Femur (tissue), 1 donor: ENCODE measurements at regions not wholly inside any gene's neighbourhood (a gene's known extent, or its start where the extent isn't known, plus 50 kb on each side); places are given as distances from the start of the nearest gene placed in this dataset.
"Not testable (repeated sequence)": the region's sequence is repeated elsewhere in the genome, so short reads cannot be mapped to it uniquely, and the experiment has no call there.

Experiments
- DNase-seq: peaks from one replicate; pipeline ENCODE4 v3.0.0-alpha.2; 2017

DNA sequence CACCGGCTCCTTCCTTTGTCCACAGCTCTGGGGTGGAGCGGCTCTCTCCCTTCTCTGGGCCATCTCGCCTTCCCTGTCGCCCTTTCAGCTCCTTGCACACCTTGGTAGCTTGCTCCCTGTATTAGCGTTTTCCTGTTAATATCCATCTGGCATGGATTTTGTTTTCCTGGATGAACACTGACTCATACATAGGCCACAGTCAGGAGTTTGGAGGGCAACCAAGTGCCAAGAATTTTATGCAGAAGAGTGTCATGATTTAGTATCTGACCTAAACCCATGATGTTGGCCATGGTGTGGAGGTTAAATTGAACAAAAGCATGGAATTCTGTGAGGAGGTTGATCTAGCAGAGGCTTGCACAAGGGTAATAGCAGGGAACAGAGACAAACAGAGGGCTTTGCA is 180.9 kb downstream of the AIPL1 start:
- DNase-seq: no peak

DNA sequence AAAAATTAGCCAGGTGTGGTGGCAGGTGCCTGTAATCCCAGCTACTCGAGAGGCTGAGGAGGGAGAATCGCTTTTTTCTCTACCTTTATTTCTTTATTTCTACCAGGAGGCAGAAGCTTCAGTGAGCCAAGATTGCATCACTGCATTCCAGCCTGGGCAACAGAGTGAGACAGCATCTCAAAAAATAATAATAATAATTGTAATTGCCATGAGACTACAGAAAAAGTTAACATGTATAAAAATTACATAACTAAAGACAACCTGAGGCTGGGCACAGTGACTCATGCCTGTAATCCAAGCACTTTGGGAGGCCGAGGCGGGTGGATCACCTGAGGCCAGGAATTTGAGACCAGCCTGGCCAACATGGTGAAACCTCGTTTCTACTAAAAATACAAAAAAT is 181.5 kb downstream of the WSCD1 start:
- DNase-seq: not testable (repeated sequence)

DNA sequence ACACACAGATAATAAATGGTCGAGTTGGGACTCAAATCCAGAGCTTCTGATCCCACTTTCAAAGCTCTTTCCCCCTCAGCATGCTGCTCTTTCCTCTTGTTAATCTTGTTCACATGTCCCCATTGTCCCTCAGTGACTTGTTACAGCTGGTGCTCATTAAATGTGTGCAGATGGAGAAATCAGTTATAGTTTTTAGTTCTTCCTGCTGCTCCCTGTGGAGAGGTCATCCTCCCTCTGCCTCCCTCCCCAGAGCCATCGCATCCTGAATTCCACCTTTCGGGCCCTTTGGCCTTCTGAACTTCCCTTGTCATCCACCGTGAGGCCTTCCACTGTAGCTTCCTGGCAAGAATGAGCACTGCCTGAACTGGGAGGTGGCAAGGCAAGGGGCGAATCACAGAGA is 179.6 kb downstream of the WSCD1 start:
- DNase-seq: no peak

DNA sequence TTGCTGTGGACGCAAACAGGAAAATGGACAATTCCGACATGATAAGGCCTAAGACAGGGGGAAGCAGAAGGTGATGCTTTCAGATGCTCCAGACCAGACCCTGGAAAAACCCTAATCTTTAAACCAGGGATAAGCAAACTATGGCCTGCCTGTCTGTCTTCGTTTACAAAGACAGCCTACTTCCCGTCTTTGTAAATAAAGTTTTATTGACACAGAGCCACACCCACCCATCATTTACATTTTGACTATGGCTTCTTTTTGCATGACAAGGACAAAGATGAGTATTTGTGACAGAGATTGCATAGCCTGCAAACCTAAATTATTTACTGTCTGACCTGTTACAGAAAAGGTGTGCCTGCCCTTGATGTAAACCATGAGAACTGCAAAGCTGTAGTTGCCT is 177.9 kb downstream of the WSCD1 start:
- no peak for DNase-seq

DNA sequence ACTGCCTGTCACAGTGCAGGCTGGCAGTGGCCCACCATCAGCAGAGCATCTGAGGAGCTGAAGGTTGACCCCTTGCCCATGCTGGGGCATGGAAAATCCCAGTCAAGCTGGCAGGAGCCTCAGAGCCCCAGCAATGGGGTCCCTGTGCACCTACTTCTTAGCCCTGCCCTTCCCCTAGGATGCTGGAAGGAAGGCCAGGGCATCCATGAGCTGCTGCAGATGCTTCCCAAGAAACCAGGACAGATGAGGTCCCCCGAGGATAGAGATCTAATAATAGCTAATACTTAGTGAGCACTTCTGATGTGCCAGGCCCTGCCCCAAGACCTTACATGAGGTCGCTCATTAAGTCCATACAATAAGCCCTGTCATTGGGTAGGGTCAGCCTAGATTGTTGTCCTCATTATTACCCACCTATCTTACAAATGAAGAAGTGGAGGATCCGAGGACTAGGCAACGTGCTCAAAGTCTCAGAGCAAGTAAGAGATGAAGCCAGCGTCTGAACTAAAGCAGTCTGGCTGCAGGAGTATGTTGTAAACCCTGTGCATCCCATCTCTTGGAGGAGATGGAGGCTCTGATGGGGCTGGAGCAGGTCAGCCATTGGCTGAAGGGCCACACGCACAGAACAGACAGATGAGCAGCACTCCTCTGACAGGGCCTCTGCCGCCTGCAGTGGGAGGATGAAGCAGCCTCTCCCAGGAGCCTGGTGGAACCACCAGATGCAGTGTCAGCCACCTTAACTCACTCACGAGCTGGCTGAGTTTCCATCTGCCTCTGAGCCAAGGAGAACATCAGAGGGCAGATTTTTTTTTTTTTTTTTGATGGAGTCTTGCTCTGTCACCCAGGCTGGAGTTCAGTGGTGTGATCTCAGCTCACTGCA is 175.4 kb downstream of the WSCD1 start:
- DNase-seq: no peak

DNA sequence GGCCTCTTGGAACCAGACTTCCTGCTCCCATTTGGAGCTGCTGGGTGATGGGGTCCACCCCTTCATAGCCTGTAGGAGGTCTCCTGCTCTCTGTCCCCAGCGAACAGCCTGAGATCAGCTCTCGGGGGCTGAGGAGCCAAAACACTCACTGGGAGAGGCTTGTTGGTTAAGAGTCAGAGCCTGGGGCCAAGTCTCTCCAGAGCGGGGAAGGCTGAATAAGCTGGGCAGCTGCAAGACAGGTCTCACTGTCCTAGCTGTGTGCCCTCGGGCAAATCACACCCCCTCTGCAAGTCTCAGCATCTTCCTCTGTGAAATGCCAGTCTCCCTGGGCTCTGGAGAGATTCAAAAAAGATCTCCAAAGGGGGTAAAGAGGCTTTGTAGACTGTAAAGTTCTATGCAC is 174.6 kb downstream of the WSCD1 start:
- no peak for DNase-seq

DNA sequence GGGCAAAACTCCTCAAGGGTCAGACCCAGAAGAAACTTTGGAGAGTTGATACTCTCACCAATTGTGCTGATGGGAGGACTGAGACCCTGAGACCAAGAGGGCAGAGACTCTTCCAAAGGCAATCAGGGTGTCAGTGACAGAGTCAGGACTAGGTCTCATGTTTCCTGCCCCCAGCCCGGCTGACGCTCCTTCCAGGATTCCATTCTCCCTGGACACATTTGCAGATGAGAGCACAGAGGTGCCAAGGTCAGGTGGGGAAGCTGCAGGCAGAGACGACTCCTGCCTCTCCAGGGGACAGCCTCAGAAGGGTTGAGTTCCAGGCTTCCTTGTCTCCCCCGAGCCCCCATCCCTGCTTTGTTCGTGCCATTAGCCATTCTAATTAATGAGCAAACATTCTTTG is 174.1 kb downstream of the WSCD1 start:
- no peak for DNase-seq

DNA sequence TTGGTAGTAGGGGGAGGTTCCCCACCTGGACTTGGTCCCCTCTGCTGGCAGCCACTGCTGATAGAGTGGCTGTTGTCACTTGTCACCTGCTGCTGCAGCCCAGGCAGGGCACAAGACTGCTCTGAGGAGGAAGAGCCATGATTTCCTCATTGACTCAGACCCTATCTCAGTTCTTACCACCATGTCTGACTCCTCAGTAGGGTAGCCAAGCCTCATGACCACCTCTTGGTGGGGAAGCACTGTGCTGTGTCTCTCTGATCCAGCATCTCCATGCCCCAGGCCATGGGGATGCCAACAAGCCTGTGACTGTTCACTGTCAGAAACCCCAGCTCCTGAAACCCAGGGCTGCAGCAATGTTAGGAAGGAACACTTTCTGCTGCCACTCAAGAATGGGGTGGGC is 173.0 kb downstream of the WSCD1 start:
- DNase-seq: no peak

DNA sequence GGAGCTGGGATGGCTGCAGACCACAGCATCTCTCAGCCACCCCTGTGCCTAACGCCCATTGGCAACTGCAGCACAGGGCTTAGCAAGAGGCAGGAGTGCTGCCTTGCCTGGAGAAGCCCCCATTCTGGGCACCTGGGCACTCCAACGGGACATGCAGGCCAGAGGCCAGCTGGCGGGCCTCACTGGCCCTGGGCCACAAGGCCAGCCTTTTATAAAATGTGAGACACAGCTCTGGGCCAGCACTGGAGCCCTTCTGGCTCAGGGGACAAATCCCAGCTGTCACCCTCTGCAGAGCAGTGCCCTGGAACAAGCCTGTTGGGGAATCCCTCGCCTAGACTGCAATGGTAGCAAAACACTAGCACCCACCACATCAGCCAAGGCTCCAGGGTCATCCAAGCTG is 171.8 kb downstream of the WSCD1 start:
- no peak for DNase-seq

DNA sequence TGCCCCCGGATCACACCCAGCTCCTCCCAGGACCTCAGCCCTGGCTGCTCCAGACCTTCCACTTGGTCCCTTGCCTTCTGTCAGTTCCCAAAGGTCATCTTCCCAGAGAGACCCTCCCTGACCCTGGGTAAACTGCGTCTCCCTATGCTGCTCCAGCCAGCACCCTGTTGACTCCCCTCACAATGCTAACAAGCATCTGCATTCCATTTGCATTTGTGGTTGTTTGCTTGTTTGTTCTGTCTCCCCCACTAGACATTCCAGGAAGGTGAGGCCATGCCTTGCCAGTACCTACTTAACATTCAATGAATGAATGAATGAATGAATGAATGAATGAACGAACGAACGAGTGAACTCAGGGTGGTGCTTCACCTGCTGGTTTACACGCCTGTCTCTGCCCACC is 171.2 kb downstream of the WSCD1 start:
- no peak for DNase-seq

DNA sequence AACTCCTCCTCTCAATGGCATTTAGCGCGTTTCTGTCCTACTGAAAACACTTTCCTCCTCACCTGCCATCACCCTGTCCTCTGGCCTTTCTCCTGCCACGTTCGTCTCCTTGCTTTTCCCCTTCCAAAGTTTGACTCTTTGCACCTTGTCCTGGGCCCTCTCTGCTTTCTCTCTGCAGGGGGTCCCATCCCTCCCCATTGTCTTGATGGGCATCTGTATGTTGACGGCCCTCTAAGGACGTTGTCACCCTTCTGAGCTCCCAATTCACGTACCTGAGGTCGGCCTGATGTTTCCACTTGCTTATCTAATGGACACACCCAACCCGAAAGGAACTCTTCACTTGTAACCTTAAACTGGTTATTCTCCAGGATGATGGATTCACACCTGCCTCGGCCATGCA is 170.4 kb downstream of the WSCD1 start:
- no peak for DNase-seq

DNA sequence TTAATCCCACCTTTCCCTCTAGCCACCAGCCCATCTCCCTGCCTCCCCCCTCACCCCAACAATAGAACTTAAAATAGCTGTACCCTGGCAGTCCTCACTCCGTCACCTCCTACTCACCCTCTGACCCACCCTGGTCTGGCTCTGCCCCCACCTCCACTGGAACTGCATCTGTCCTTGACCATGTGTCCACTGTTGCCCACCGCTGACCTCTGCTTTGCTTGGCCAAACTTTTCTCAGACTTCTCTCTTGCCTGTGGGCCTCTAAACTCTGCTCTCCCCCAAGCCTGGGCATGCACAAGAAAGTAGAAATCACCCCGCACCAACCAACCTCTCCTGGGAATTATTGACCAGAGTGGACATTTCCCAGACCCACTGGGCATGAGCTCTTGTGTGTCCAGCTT is 169.8 kb downstream of the WSCD1 start:
- no peak for DNase-seq

DNA sequence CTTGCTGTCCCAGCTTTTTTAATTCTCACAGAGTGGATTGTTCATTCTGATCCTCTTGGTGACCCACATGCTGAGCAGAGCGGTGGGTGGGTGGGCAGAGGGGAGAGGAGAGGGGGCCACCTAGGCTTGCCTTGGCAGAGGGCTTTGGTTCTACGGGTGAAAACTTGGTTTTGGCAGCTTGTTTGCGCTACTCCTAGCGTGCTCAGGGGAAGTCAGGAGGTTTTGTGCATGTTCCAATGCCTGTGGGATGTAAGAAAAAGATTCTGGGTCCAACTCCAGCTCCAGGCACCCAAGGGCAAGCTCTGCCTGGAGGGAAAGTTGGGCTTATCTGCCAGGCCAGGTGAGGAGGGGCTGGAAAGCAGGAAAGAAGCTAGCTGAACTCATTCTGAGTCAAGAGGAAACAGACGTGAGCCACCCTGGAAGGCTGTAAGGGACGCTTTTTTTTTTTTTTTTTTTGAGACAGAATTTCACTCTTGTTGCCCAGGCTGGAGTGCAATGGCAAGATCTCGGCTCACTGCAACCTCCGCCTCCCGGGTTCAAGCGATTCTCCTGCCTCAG is 169.1 kb downstream of the WSCD1 start:
- no peak for DNase-seq

DNA sequence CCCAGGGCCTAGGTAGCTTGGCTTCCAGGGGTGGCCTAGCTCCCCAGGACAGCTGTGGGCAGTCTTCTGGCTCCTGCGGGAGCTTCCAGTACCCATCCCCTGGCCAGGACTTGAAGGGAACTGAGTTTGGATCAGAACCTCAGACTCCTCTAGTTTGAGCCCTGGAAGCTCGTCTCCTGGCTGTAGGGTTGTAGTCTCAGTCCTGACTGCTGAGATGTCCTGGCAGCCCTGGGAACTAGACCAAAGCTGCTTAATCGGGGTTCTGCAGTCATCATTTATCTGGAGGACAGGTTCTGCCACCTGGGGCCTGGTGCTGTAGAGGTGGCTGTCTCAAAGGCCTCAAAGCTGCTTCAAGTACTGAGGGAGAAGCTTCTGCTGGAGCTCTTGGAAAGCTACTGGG is 163.7 kb downstream of the WSCD1 start:
- no peak for DNase-seq

DNA sequence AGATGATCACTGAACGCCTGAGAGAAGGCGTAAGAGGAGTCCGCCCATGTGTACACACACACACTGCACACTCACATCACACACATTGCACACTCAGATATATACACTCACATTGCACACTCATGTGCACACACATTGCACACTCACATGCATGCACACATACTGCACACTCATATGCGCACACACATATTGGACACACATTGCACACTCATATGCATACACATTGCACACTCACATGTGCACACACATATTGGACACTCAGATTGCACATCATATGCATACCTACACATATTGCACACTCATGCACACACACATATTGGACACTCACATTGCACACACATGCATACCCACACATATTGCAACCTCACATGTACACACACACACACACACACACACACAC is 163.2 kb downstream of the WSCD1 start:
- no peak for DNase-seq

DNA sequence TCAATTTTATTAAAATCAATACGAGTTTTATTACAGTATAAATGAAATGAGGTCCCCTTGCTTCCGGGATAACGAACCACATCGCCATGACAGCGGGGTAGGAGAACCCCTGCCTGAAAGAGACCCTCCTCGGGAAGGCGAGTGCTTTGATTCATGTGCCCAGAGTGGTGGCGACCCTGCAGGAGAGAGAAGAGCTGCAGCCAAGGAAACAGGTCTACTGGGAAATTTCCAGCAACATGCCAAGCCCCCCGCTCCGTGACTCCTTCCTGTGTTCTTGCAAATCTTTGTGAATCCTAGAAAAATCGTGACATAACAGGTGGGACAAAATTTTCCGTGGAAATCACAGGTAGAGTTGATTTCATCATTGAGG is 162.5 kb downstream of the WSCD1 start:
- no peak for DNase-seq

DNA sequence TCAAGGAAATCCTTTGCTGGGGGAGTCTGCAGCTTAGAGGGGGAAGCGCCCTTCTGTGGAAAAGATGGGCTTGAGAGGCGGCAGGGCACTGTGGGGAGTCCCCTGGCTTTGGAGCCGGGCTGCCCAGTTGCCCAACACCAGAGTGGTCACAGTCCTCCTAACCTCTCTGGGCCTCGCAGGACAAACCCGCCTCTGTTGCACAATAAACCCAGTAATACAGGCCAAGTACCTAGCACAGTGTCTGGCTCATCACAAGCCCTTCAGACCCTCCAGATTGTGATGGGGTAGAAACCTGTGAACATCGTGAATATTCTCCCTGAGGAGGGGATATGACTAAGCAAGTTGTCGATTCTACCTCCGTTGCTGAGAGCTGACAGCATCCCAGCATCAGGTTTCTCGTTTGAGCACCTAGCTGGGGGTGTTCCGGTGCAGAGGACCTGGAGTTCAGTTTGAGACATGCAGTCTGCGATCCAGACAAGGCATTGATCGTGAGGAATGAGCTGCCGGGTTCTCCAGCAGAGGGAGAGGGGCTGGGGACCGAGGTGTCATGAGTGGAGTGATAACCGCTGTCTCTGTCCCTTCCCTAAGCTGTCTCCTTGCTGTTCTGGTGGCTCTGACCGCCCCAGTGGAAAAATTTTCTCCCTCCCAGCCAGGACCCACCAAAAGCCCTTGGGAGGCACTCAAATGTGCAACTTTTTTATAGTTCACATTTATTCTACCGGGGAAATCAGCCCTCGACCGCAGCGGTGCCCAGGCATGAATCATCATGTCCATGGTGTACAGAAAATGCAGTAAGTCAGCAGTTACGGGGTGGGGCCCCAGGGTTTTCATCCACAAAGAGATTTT is 161.9 kb downstream of the WSCD1 start:
- DNase-seq: no peak

DNA sequence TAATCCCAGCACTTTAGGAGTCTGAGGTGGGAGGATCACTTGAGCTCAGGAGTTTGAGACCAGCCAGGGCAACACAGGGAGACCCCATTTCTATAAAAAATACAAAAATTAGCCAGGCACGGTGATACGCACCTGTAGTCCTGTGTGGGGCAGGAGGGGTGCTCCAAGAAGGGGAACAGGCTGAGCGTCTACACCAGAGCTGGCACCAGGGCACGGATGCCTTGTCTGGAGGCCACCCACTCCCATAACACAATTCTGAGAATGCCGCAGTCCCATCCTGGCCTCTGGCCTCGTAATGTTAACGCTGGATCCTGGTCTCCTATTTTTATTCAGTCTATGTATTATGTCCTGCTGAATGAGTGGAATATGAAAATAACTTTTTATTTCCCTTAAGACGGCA is 161.3 kb downstream of the WSCD1 start:
- no peak for DNase-seq

DNA sequence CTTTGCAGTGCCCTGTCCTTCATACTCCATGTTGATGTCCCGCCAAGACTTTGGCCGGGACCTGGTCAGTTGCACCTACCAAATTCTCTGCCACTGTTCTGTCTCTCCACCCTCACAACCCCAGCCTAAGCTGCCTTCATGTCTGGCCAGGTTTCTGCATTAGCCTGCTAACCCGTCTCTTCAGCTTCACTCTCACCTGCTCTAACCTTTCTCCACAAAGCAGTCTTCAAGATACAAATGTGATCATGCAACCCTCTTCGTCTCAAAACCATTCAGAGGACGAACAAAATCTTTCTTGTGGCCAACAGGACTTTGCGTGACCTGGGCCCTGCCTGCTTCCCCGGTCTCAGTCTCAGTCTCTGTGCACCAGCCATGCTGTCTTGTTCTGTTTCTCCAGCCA is 148.2 kb downstream of the WSCD1 start:
- no peak for DNase-seq

DNA sequence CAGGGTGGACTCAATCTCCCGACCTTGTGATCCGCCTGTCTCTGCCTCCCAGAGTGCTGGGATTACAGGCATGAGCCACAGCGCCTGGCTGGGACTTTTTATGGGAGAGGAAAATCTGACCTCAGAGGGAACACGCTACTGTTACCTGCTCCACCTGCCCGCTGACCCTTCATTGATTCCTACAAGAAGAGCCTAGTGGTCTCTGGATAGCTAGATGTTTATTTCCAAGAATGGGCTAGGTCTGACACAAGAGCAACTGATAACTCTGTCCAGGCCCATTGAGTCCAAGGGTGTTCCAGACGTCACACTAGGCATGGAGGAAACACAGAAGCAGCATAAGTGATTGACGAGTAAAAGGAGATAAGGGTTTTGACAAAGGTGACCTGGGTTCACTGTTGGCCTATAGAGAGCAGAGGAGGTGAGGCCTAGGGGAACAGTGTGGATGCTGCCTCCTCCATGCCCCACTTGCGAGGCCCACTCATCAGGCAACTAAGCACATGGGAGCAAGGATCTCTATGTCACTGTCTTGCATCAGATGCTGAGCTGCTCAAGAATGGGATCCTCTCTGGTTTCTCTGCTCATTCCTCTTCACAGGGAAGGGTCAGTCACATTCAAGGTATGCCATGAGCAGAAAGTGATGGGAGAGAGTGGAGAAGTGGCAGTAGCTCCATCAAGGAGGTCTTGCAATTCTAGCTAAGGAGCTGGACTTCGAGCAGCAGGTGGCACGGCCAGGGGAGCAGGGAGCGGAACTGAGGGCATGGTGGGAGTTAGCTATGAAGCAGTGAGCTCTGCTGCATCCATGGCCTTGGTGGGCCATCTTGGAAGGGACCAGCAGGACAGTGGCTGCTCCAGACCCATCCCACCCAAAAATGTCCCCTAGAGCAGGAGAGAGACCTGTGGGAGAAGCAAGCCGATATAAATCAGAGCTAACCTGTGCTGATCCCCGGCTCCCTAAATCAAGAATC is 145.2 kb downstream of the WSCD1 start:
- no peak for DNase-seq

DNA sequence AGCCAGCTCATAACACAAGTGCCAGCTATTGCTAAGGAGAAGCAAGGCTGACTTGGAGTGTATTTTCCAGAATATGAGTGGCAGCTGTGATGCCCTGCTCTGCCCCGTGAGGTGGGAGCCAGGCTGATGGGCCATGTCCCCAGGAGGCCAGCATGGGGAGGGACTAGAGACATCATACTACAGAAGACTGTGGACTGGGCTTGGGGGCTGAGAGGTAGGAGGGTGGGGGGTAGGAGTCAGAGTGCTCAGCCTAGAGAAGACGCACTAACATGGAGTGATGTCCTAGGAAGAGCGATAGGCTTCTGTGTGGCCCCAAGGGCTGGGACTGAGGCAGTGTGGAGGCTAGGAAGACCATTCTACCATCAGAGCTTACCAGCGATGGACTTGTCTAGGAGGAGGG is 143.7 kb downstream of the WSCD1 start:
- DNase-seq: no peak

DNA sequence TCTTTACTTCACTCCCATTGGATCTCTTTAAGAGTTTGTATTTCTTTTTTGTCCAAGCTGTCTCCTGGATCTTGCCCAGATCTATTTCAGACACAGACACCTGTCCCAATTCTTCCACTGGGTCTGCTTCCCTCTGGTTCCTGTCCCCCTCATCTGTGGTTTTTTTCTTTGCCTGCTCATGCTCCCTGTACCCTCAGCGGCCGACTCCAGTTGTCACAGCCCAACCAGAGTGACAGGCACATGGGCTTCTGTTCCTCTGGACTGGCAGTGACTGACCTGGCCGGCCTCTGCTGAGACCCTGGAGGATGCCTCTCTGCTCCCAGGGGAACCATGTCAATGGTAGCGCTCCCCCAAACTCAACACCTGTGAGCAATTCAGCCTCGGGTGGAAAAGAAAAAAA is 142.6 kb downstream of the WSCD1 start:
- DNase-seq: no peak

DNA sequence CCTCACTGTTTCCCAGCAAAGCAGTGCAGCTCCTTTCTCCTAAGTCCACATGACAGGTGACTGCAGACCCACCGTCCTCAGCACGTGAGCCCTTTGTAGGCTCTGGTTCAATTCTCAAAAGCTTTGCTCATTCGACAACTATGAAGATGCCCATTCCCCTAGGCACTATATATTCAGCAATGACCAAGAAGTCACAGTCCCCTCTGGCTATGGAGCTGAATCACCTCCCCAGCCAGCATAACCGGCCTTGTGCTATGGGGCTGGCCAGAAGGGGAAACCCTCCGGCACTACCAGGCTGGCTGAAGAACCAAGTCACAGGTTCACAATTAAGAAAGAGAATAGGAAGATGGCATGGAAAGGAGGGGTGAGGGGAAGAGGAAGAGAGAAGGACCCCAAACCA is 139.7 kb downstream of the WSCD1 start:
- DNase-seq: no peak
